Colonic mucosa (tissue), 4 donors: ENCODE measurements at regions not wholly inside any gene's neighbourhood (a gene's known extent, or its start where the extent isn't known, plus 50 kb on each side); places are given as distances from the start of the nearest gene placed in this dataset.

Source experiments
- DNase-seq: peaks from one replicate; pipeline ENCODE4 v3.0.0-alpha.2; 2020
- H3K27ac ChIP-seq: fragments of 200-600 bp; one replicate; pipeline ENCODE4 v1.8.0; 2021
- H3K27me3 ChIP-seq: fragments of 200-600 bp; one replicate; pipeline ENCODE4 v1.8.0; 2021
- H3K36me3 ChIP-seq: fragments of 200-600 bp; one replicate; pipeline ENCODE4 v1.8.0; 2021
- H3K4me1 ChIP-seq: fragments of 200-600 bp; one replicate; pipeline ENCODE4 v1.8.0; 2021; ENCODE audit warnings: mild to moderate bottlenecking
- H3K4me3 ChIP-seq: fragments of 200-600 bp; one replicate; pipeline ENCODE4 v1.8.0; 2021
- H3K9ac ChIP-seq, 2 donors: one replicate each; pipeline ENCODE4 v1.7.0; 2013; ENCODE audit warnings: control low read depth in 2 of 2, low read depth in 2 of 2, low read length in 2 of 2
- H3K9me3 ChIP-seq: fragments of 200-600 bp; one replicate; pipeline ENCODE4 v1.8.0; 2021
- CTCF ChIP-seq: fragments of 200-600 bp; IDR thresholded peaks from one replicate; pipeline ENCODE4 v1.8.0; 2022; ENCODE audit warnings: antibody characterized with exemption, mild to moderate bottlenecking
- intact Hi-C: fragments of 100-400 bp; cut with DNase I; formaldehyde crosslinking; loops from one replicate; pipeline ENCODE4 v1.14.1; 2022
- donor health status: healthy.
- donor health status: DM: no; HTN: no; CAD: no.
- donor health status: DM: no; HTN: no; CAD: no.

GRCh38 chr5:58357799-58358500, 101.9 kb downstream of the PLK2 start:
- H3K9ac ChIP-seq, result no peak overlapping the region
- no peak for DNase-seq
- H3K9me3 ChIP-seq, result no peaks in the 10 kb centered on the region
- no peaks in the 10 kb centered on the region for H3K36me3 ChIP-seq
- intact Hi-C loops, result no loop called here
- no peak overlapping the region for H3K27ac ChIP-seq
- no peak overlapping the region for H3K4me3 ChIP-seq
- no peaks in the 10 kb centered on the region for H3K4me1 ChIP-seq
- H3K27me3 ChIP-seq, result no peaks in the 10 kb centered on the region
- no peak for TF ChIP-seq CTCF

GRCh38 chr5:58357121-58357520, 102.8 kb downstream of the PLK2 start:
- TF ChIP-seq CTCF, result no peak
- Histone ChIP-seq H3K27ac (no peak overlapping the region), H3K4me1 (no peaks in the 10 kb centered on the region), H3K36me3 (no peaks in the 10 kb centered on the region), H3K9me3 (no peaks in the 10 kb centered on the region), H3K27me3 (no peaks in the 10 kb centered on the region), H3K4me3 (no peak overlapping the region), H3K9ac (no peak overlapping the region)
- DNase-seq, result no peak
- intact Hi-C loops, result no loop called here

GRCh38 chr5:58356662-58357061, 103.2 kb downstream of the PLK2 start:
- TF ChIP-seq CTCF, result no peak
- intact Hi-C loops, result no loop called here
- H3K36me3 ChIP-seq, result no peaks in the 10 kb centered on the region

GRCh38 chr5:58354827-58355226, 105.1 kb downstream of the PLK2 start:
- H3K27ac ChIP-seq, result no peak overlapping the region
- no peaks in the 10 kb centered on the region for H3K9me3 ChIP-seq
- H3K27me3 ChIP-seq, result no peaks in the 10 kb centered on the region
- intact Hi-C loops, result no loop called here
- no peak overlapping the region for H3K9ac ChIP-seq
- no peak for DNase-seq
- H3K4me1 ChIP-seq, result no peaks in the 10 kb centered on the region
- no peak for TF ChIP-seq CTCF
- H3K4me3 ChIP-seq, result no peak overlapping the region
- H3K36me3 ChIP-seq, result no peaks in the 10 kb centered on the region

More at GRCh38 chr5:58356662-58357061, 103.2 kb downstream of the PLK2 start:
- Histone ChIP-seq H3K9me3 (no peaks in the 10 kb centered on the region), H3K27ac (no peak overlapping the region), H3K4me3 (no peak overlapping the region), H3K9ac (no peak overlapping the region), H3K27me3 (no peaks in the 10 kb centered on the region), H3K4me1 (no peaks in the 10 kb centered on the region)
- DNase-seq, result no peak

- H3K27me3 ChIP-seq, result no peaks in the 10 kb centered on the region
- intact Hi-C loops, result no loop called here
- no peak overlapping the region for H3K27ac ChIP-seq
Measured at GRCh38 chr5:58353992-58354391, 105.9 kb downstream of the PLK2 start.

More at GRCh38 chr5:58353992-58354391, 105.9 kb downstream of the PLK2 start:
- Histone ChIP-seq H3K36me3 (no peaks in the 10 kb centered on the region), H3K9ac (no peak overlapping the region), H3K4me3 (no peak overlapping the region), H3K9me3 (no peaks in the 10 kb centered on the region), H3K4me1 (no peaks in the 10 kb centered on the region)
- no peak for DNase-seq
- TF ChIP-seq CTCF, result no peak
